Tibial nerve (tissue), 4 donors: ENCODE measurements at regions not wholly inside any gene's neighbourhood (a gene's known extent, or its start where the extent isn't known, plus 50 kb on each side); places are given as distances from the start of the nearest gene placed in this dataset.

ENCODE experiments used
- EP300 ChIP-seq, 2 donors: sonication (generic); formaldehyde crosslinking; IDR thresholded peaks; one replicate each; pipeline ENCODE4 v1.6.1; 2017; ENCODE audit warnings: antibody characterized with exemption in 2 of 2, mild to moderate bottlenecking in 1 of 2
- POLR2A ChIP-seq, 2 donors: fragments of 450-650 bp; IDR thresholded peaks; one replicate each; pipeline ENCODE4 v1.6.1; 2017; ENCODE audit warnings: antibody characterized with exemption in 2 of 2, mild to moderate bottlenecking in 2 of 2, moderate library complexity in 2 of 2
- TF ChIP-seq, protein P1 (sequence below), 5 experiments: fragments of 200-600 bp in 3 of 5; fragments of 450-650 bp in 2 of 5; sonication (generic) in 3 of 5; IDR thresholded peaks; one replicate each; pipeline ENCODE4 v1.5.1; 2016 to 2019; ENCODE audit warnings: antibody characterized with exemption in 5 of 5, mild to moderate bottlenecking in 3 of 5, moderate library complexity in 2 of 5

- TF ChIP-seq, protein P1, sequence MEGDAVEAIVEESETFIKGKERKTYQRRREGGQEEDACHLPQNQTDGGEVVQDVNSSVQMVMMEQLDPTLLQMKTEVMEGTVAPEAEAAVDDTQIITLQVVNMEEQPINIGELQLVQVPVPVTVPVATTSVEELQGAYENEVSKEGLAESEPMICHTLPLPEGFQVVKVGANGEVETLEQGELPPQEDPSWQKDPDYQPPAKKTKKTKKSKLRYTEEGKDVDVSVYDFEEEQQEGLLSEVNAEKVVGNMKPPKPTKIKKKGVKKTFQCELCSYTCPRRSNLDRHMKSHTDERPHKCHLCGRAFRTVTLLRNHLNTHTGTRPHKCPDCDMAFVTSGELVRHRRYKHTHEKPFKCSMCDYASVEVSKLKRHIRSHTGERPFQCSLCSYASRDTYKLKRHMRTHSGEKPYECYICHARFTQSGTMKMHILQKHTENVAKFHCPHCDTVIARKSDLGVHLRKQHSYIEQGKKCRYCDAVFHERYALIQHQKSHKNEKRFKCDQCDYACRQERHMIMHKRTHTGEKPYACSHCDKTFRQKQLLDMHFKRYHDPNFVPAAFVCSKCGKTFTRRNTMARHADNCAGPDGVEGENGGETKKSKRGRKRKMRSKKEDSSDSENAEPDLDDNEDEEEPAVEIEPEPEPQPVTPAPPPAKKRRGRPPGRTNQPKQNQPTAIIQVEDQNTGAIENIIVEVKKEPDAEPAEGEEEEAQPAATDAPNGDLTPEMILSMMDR (IDR thresholded peaks at IDR 0.05): no peak
- no peak for TF ChIP-seq POLR2A (IDR thresholded peaks at IDR 0.05)
- no peak for TF ChIP-seq EP300 (IDR thresholded peaks at IDR 0.05)
These were observed 130.0 kb upstream of the EEPD1 start for GRCh38 chr7:36023033-36023560.
